ENCODE measurements at regions not wholly inside any gene's neighbourhood (a gene's known extent, or its start where the extent isn't known, plus 50 kb on each side); places are given as distances from the start of the nearest gene placed in this dataset.

DNA sequence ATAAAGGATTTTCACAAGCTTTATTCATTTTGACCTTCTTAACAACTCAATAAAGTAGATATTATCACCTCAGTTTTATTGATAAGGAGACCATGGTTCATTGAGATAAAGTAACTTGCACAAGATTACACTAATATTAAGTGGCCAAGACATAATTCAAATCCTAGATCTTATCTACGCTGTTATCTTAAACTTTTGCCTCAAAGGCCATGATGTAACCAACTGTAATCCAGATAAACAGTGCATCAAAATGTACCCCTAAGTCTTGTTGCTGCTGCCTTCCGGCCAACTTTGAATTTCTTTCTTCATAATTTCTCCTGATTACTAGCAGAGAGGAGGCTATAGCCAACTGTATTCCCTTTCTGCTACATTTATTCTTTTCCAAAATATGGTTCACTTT, 1094.8 kb upstream of the PIK3C3 start:
- Histone ChIP-seq H3K4me2 (no peak overlapping the region), H2AFZ (replicated peaks) (no peak overlapping the region), H3K4me3 (no peak overlapping the region), H3K27me3 (no peaks in the 10 kb centered on the region), H3K4me1 (peaks cover 12% of the 10 kb centered on the region), H3K36me3 (no peaks in the 10 kb centered on the region), H3K9me3 (ENCODE audit: low read depth) (no peaks in the 10 kb centered on the region), H3F3A (ENCODE audit: low read depth) (no peaks in the 10 kb centered on the region), H4K20me1 (ENCODE audit: low read depth) (no peaks in the 10 kb centered on the region), H3K79me2 (ENCODE audit: low read depth) (no peaks in the 10 kb centered on the region), H3K27ac (no peak overlapping the region), H3K9ac (no peak overlapping the region)
- H3K36me3 Mint-ChIP-seq, result no peaks in the 10 kb centered on the region
- no peak overlapping the region for H3K27ac Mint-ChIP-seq
- TF ChIP-seq, protein P1, sequence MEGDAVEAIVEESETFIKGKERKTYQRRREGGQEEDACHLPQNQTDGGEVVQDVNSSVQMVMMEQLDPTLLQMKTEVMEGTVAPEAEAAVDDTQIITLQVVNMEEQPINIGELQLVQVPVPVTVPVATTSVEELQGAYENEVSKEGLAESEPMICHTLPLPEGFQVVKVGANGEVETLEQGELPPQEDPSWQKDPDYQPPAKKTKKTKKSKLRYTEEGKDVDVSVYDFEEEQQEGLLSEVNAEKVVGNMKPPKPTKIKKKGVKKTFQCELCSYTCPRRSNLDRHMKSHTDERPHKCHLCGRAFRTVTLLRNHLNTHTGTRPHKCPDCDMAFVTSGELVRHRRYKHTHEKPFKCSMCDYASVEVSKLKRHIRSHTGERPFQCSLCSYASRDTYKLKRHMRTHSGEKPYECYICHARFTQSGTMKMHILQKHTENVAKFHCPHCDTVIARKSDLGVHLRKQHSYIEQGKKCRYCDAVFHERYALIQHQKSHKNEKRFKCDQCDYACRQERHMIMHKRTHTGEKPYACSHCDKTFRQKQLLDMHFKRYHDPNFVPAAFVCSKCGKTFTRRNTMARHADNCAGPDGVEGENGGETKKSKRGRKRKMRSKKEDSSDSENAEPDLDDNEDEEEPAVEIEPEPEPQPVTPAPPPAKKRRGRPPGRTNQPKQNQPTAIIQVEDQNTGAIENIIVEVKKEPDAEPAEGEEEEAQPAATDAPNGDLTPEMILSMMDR (IDR thresholded peaks at IDR 0.05), result no peak
- no peak for TF ChIP-seq EZH2phosphoT487 (IDR thresholded peaks at IDR 0.05)
- TF ChIP-seq EZH2 (IDR thresholded peaks at IDR 0.05), result no peak
- H3K4me3 Mint-ChIP-seq, result no peak overlapping the region
- H3K4me1 Mint-ChIP-seq, result peaks cover 3% of the 10 kb centered on the region
- peaks cover 4% of the 10 kb centered on the region for H3K27me3 Mint-ChIP-seq (ENCODE audit: insufficient read depth, low read depth)
- H3K9me3 Mint-ChIP-seq, result no peaks in the 10 kb centered on the region
- DNase-seq (ENCODE audit: low spot score), result no peak

DNA sequence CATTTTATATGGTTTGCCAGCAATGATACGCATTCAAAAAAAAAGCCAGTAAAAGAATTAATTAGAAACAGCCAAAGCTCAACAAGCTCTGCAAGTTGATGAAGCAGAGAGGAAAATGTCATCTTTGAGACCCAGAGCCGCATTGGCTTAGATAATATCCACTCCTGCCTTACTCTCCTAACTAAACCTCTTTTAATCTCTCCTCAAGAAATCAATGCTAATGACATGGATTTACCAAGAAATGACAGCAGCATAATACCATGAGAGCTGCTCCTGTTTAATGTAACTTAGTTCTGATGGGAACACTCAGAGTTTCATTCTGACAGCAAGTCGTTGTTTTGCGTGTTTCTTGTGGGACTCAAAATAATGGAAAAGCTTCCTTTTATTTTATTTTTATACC, 1099.4 kb upstream of the PIK3C3 start:
- H3K4me3 ChIP-seq, result no peak overlapping the region
- Mint-ChIP-seq H3K27ac (no peak overlapping the region), H3K9me3 (no peaks in the 10 kb centered on the region), H3K36me3 (no peaks in the 10 kb centered on the region), H3K4me1 (peaks cover 3% of the 10 kb centered on the region), H3K4me3 (no peak overlapping the region), H3K27me3 (ENCODE audit: insufficient read depth, low read depth) (peaks cover 7% of the 10 kb centered on the region)
- no peak for TF ChIP-seq EZH2phosphoT487 (IDR thresholded peaks at IDR 0.05)
- TF ChIP-seq, protein P1 (IDR thresholded peaks at IDR 0.05), result no peak
- TF ChIP-seq EZH2 (IDR thresholded peaks at IDR 0.05), result no peak
- no peak overlapping the region for H3K9ac ChIP-seq
- DNase-seq (ENCODE audit: low spot score), result no peak
- no peaks in the 10 kb centered on the region for H3K79me2 ChIP-seq (ENCODE audit: low read depth)
- no peaks in the 10 kb centered on the region for H3F3A ChIP-seq (ENCODE audit: low read depth)
- no peaks in the 10 kb centered on the region for H3K9me3 ChIP-seq (ENCODE audit: low read depth)
- H3K36me3 ChIP-seq, result no peaks in the 10 kb centered on the region
- H3K27me3 ChIP-seq, result no peaks in the 10 kb centered on the region
- H3K4me2 ChIP-seq, result peak overlapping the region; percentile 14
- H3K4me1 ChIP-seq, result peaks cover 10% of the 10 kb centered on the region
- H2AFZ ChIP-seq (replicated peaks), result no peak overlapping the region
- no peak overlapping the region for H3K27ac ChIP-seq
- no peaks in the 10 kb centered on the region for H4K20me1 ChIP-seq (ENCODE audit: low read depth)

DNA sequence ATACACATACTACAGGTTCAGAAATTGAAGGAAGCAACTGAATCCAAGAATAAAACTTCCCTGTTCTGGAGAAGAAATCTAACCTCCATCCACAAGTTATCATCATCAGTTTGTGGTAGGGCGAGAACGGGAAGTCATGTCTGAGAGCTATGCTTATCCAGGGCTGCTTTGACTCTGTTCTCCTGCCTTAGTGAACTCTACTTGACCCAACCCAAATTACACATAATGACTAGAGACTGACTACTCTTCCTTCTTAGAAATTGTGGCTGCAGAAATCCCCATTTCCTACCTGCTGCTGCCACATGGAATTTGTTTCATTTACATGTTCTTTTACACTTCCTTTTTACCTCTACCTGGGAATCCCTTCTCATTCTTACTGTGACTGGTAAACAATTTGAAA, 1102.6 kb upstream of the PIK3C3 start:
- TF ChIP-seq EZH2 (IDR thresholded peaks at IDR 0.05), result no peak
- TF ChIP-seq, protein P1 (IDR thresholded peaks at IDR 0.05), result no peak
- no peak overlapping the region for H3K4me2 ChIP-seq
- no peaks in the 10 kb centered on the region for H3K27me3 ChIP-seq
- no peaks in the 10 kb centered on the region for H3K36me3 ChIP-seq
- no peaks in the 10 kb centered on the region for H4K20me1 ChIP-seq (ENCODE audit: low read depth)
- H3K4me1 ChIP-seq, result peaks cover 10% of the 10 kb centered on the region
- H3K36me3 Mint-ChIP-seq, result no peaks in the 10 kb centered on the region
- no peak overlapping the region for H3K4me3 Mint-ChIP-seq
- H3K9me3 Mint-ChIP-seq, result no peaks in the 10 kb centered on the region
- no peak overlapping the region for H3K27ac Mint-ChIP-seq
- no peak for DNase-seq (ENCODE audit: low spot score)
- H3K9me3 ChIP-seq (ENCODE audit: low read depth), result no peaks in the 10 kb centered on the region
- H3K79me2 ChIP-seq (ENCODE audit: low read depth), result no peaks in the 10 kb centered on the region
- H3K9ac ChIP-seq, result no peak overlapping the region
- no peak overlapping the region for H2AFZ ChIP-seq (replicated peaks)
- no peak overlapping the region for H3K4me3 ChIP-seq
- peaks cover 4% of the 10 kb centered on the region for H3K27me3 Mint-ChIP-seq (ENCODE audit: insufficient read depth, low read depth)
- peaks cover 3% of the 10 kb centered on the region for H3K4me1 Mint-ChIP-seq
- H3K27ac ChIP-seq, result no peak overlapping the region
- no peaks in the 10 kb centered on the region for H3F3A ChIP-seq (ENCODE audit: low read depth)
